GM20000 (cell line): ENCODE measurements at regions not wholly inside any gene's neighbourhood (a gene's known extent, or its start where the extent isn't known, plus 50 kb on each side); places are given as distances from the start of the nearest gene placed in this dataset.
"Not testable (repeated sequence)": the region's sequence is repeated elsewhere in the genome, so short reads cannot be mapped to it uniquely, and the experiment has no call there.

ENCODE experiments used
- DNase-seq: peaks from one replicate; pipeline ENCODE4 v3.0.0; 2012; ENCODE audit warnings: low spot score
- CTCF ChIP-seq: IDR thresholded peaks from 2 replicates; pipeline ENCODE4 v1.5.1; 2012; ENCODE audit warnings: mild to moderate bottlenecking, control low read depth; ENCODE audit errors: extremely low read depth, missing control alignments

DNA sequence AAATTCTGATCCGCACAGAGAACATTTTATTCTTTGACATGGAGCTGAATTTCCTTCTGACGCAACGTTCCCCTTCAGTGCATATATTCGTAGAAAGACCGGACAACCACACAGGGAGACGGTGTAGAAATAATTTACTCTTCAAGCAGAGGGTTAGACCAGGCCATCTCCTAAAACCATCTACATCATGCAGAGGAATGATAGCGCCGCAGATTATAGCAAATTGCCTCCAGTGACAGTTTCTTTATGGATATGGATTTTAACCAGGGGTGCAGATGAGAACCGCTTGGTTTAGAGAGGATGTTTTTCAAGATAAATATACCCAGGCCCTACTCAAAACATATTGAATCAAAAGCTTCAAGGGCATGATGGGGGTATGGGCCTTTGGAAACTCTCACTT, 759.3 kb upstream of the AUTS2 start:
- no peak for DNase-seq
- TF ChIP-seq CTCF: no peak

- TF ChIP-seq CTCF: no peak
- no peak for DNase-seq
These were observed 757.3 kb upstream of the AUTS2 start for GRCh38 chr7:68840991-68841390.

- DNase-seq: not testable (repeated sequence)
These were observed 754.3 kb upstream of the AUTS2 start for GRCh38 chr7:68843985-68844384.

DNA sequence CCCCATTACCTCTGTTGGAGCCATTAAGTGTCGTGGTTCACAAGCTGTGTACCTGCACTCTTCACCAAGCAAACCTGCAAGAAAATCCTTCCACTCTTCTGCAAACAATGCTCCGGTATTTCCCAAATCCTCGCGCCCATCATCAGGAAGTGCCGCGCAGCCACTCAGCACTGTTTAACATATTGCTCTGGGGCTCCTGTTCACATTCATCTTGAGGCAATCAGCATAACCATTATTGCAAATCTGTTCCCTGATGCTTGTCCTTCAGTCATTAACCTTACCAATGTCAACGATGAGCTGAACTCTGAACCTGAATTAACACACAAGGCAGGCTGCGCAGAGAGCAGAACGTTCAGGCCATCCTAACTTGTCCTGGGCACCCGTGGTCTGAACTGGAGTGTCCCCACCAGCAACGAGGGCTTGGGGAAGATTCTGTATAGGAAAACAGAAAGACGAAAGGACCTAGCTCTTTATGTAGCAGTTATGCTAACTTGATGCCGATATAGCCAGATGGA, 751.4 kb upstream of the AUTS2 start:
- DNase-seq: no peak

GRCh38 chr7:68853254-68853653, 745.0 kb upstream of the AUTS2 start:
- TF ChIP-seq CTCF: no peak
- DNase-seq: no peak

More for the DNA sequence above, 751.4 kb upstream of the AUTS2 start:
- no peak for TF ChIP-seq CTCF

DNA sequence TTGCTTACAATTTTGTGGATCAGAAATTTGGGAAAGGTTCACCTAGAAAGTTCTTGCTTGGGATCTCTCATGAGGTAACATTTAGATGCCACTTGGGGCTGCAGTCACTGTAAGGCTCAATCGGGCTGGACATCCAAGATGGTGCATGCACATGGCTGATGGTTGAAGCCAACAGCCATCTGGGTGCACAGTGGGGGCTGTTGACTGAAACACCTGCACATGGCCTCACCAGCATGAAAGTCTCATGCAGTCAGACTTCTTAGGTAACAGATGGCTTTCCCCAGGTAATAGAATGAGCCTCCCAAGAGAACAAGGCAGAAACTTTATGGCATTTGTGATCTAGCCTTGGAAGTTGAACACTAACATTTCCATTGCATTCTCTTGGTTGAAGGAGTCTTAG, 740.7 kb upstream of the AUTS2 start:
- DNase-seq: no peak
- TF ChIP-seq CTCF: no peak

GRCh38 chr7:68858497-68858896, 739.8 kb upstream of the AUTS2 start:
- DNase-seq: no peak
- no peak for TF ChIP-seq CTCF

DNA sequence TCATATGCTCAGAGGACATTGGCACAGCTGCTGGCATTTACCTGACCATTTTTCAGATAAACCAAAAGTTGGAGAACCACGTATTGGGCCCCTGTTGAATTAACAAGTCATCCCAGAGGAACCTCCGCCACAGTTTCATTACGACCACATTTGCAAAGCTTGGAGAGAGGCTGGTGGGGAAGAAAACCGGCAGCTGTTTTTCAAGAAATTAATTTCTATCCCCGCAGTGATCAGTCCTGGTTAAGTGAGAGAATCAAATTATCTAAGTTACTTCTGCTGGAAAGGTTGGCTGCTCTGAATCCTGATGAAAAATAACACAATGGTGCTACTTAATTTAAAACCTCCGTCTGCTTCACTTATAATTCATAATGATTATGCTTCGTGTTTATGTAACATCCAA, 737.1 kb upstream of the AUTS2 start:
- no peak for DNase-seq
- TF ChIP-seq CTCF: no peak
